Endothelial cell of umbilical vein (primary cell): ENCODE measurements at regions not wholly inside any gene's neighbourhood (a gene's known extent, or its start where the extent isn't known, plus 50 kb on each side); places are given as distances from the start of the nearest gene placed in this dataset.

Source experiments
- BruUV-seq: library from RNA; stranded (reverse); fragments of 400-500 nt; replicated peaks from 2 replicates; lab custom pipeline; 2021; lab: Mats Ljungman, UMichigan
- CTCF ChIA-PET: fragments of 300-600, 350-600 bp; sonication (Branson Sonifier 250); formaldehyde crosslinking; loops from one replicate; lab custom pipeline; 2021; ENCODE audit warnings: antibody characterized with exemption, inconsistent platforms; lab: Charles Lee
- POLR2A ChIA-PET: fragments of 300-600, 350-600 bp; sonication (Branson Sonifier 250); formaldehyde crosslinking; loops from one replicate; lab custom pipeline; 2021; ENCODE audit warnings: antibody characterized with exemption, inconsistent platforms; lab: Charles Lee
- DNase-seq: peaks from one replicate; pipeline ENCODE4 v3.0.0-alpha.2; 2011; ENCODE audit warnings: low read depth, low spot score
- FAIRE-seq: peaks from 2 replicates; lab custom pipeline; 2011; peaks lifted over from hg19 to GRCh38; lab: Jason Lieb, UNC
- H2AFZ ChIP-seq: 2 replicates; pipeline ENCODE4 v1.6.0; 2012; ENCODE audit warnings: low read depth, low read length, control low read depth, inconsistent platforms
- H3K27ac ChIP-seq: 2 replicates; pipeline ENCODE4 v1.5.1; 2011; ENCODE audit warnings: low read depth, mild to moderate bottlenecking, control low read depth, low read length, moderate library complexity; ENCODE audit not compliant: insufficient read depth
- H3K27me3 ChIP-seq, 2 experiments: 2 replicates each; pipeline versions ENCODE4 v1.6.0 to v1.6.1; 2011; ENCODE audit warnings: low read length in 2 of 2, mixed read lengths in 1 of 2; ENCODE audit not compliant: control insufficient read depth in 2 of 2, insufficient read depth in 2 of 2
- H3K36me3 ChIP-seq, 2 experiments: 2 replicates in 1 of 2; 3 replicates in 1 of 2; pipeline ENCODE4 v1.5.1; 2011; ENCODE audit warnings: low read length in 2 of 2, mild to moderate bottlenecking in 1 of 2, moderate library complexity in 1 of 2; ENCODE audit not compliant: control insufficient read depth in 2 of 2, insufficient read depth in 2 of 2; ENCODE audit errors: extremely low read depth in 1 of 2
- H3K4me1 ChIP-seq: 3 replicates; pipeline ENCODE4 v1.5.1; 2011; ENCODE audit warnings: mild to moderate bottlenecking, low read length; ENCODE audit not compliant: control insufficient read depth, insufficient read depth; ENCODE audit errors: extremely low read depth
- H3K4me2 ChIP-seq: 2 replicates; pipeline ENCODE4 v1.6.1; 2011; ENCODE audit warnings: low read length, control low read depth, mixed read lengths; ENCODE audit not compliant: insufficient read depth
- H3K4me3 ChIP-seq, 3 experiments: fragments of 200-600 bp in 1 of 3; sonication (generic), shearing (Covaris generic) in 1 of 3; replicated peaks in 1 of 3; 2 replicates each; pipeline ENCODE4 v1.5.1; 2011 to 2016; ENCODE audit warnings: control low read depth in 3 of 3, low read length in 3 of 3, mild to moderate bottlenecking in 2 of 3, inconsistent platforms in 1 of 3, low read depth in 1 of 3, moderate library complexity in 1 of 3; ENCODE audit not compliant: insufficient read depth in 1 of 3
- H3K79me2 ChIP-seq: 2 replicates; pipeline ENCODE4 v1.6.0; 2012; ENCODE audit warnings: low read length, inconsistent platforms; ENCODE audit not compliant: control insufficient read depth, insufficient read depth
- H3K9ac ChIP-seq: replicated peaks from 2 replicates; pipeline ENCODE3; 2011; ENCODE audit warnings: low read length, control low read depth; ENCODE audit not compliant: insufficient read depth; ENCODE audit errors: extremely low read depth
- H3K9me1 ChIP-seq: replicated peaks from 3 replicates; pipeline ENCODE4 v1.6.0; 2011; ENCODE audit warnings: mild to moderate bottlenecking, low read length; ENCODE audit not compliant: control insufficient read depth, insufficient read depth; ENCODE audit errors: extremely low read depth
- H3K9me3 ChIP-seq: replicated peaks from 2 replicates; pipeline ENCODE4 v1.5.1; 2012; ENCODE audit warnings: low read length, inconsistent platforms; ENCODE audit not compliant: control insufficient read depth, insufficient read depth
- H4K20me1 ChIP-seq: replicated peaks from 2 replicates; pipeline ENCODE3; 2011; ENCODE audit warnings: mild to moderate bottlenecking, low read length; ENCODE audit not compliant: control insufficient read depth, insufficient read depth; ENCODE audit errors: extremely low read depth
- EZH2 ChIP-seq: IDR thresholded peaks from 2 replicates; pipeline ENCODE4 v1.6.1; 2012; ENCODE audit warnings: borderline replicate concordance, low read depth, mild to moderate bottlenecking, moderate library complexity, low read length, inconsistent platforms; ENCODE audit not compliant: severe bottlenecking
- FOS ChIP-seq: IDR thresholded peaks from 2 replicates; pipeline ENCODE4 v1.6.1; 2011; ENCODE audit warnings: mild to moderate bottlenecking, low read length, moderate library complexity, borderline replicate concordance; ENCODE audit not compliant: insufficient read depth
- GATA2 ChIP-seq: IDR thresholded peaks from 2 replicates; pipeline ENCODE4 v1.7.0; 2011; ENCODE audit warnings: low read depth, mild to moderate bottlenecking, moderate library complexity, mixed read lengths, low read length; ENCODE audit not compliant: insufficient read length, insufficient read depth
- JUN ChIP-seq: IDR thresholded peaks from 2 replicates; pipeline ENCODE4 v1.6.1; 2011; ENCODE audit warnings: borderline replicate concordance, low read depth; ENCODE audit not compliant: insufficient read length, insufficient read depth
- MAX ChIP-seq: IDR thresholded peaks from 2 replicates; pipeline ENCODE4 v1.6.1; 2011; ENCODE audit not compliant: insufficient read depth, insufficient read length
- MYC ChIP-seq: IDR thresholded peaks from one replicate; pipeline ENCODE4 v1.6.1; 2011; ENCODE audit warnings: mild to moderate bottlenecking, low read depth, low read length
- POLR2A ChIP-seq: IDR thresholded peaks from 2 replicates; pipeline ENCODE4 v1.6.1; 2012; ENCODE audit warnings: low read depth, mild to moderate bottlenecking, control low read depth, low read length
- POLR2AphosphoS5 ChIP-seq: IDR thresholded peaks from 2 replicates; pipeline ENCODE4 v1.6.1; 2012; ENCODE audit warnings: low read depth, mild to moderate bottlenecking, control low read depth, low read length, moderate library complexity; ENCODE audit not compliant: insufficient read depth
- dilution Hi-C: fragments of 300-500 bp; cut with MboI; formaldehyde crosslinking; loops from one replicate; pipeline ENCODE4 v1.15.0; 2019; ENCODE audit warnings: low sequenced_read_pairs; ENCODE audit not compliant: extremely low pct_ligation_motif_present
- intact Hi-C: fragments of 100-400 bp; cut with micrococcal nuclease; formaldehyde crosslinking; loops from one replicate; pipeline ENCODE4 v1.10.0; 2022
- TF ChIP-seq, protein P1 (sequence below), 2 donors: IDR thresholded peaks; 1 replicate in 1 of 2; 2 replicates in 1 of 2; pipeline ENCODE4 v1.5.1; 2011; ENCODE audit warnings: low read length in 2 of 2, mild to moderate bottlenecking in 2 of 2, moderate library complexity in 2 of 2, control low read depth in 1 of 2, inconsistent platforms in 1 of 2, low read depth in 1 of 2; ENCODE audit not compliant: insufficient read depth in 1 of 2; ENCODE audit errors: extremely low read depth in 1 of 2

DNA sequence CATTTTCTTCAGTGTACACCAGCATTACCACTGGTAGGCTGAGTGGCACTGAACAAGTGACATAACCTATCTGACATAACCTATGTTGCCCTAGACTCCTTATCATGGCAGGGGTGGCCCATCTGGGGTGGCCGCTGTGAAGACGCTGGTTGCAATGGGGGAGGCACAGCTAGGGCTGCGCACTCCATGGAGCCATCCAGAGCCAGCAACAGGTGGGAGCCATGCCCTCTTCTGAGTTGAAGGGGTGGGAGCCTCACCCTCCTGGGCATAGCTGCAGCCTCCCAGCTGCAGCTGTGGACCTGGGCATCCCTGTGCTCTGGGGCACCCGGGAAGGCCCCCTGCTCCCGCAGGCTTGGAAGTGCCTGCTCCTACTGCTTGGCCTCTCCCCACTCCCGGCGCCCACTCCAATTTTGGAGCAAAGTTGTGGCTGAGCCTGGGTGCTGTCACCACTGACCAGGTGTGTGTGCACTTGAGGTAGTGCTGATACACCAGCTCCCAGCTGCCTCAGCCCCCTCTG, 52.4 kb upstream of the NTPCR start:
- Histone ChIP-seq H3K79me2 (no peaks in the 10 kb centered on the region), H3K4me2 (no peak overlapping the region), H3K9ac (no peak overlapping the region), H3K4me3 (no peak overlapping the region), H4K20me1 (no peaks in the 10 kb centered on the region), H3K9me3 (no peaks in the 10 kb centered on the region), H3K27ac (no peak overlapping the region), H3K36me3 (no peaks in the 10 kb centered on the region), H2AFZ (no peak overlapping the region), H3K9me1 (no peaks in the 10 kb centered on the region), H3K27me3 (no peaks in the 10 kb centered on the region), H3K4me1 (no peaks in the 10 kb centered on the region)
- ChIA-PET POLR2A (no interaction called here), CTCF (no interaction called here)
- dilution Hi-C loops = no loop called here
- BruUV-seq = no TSS peak
- FAIRE-seq (no peak), DNase-seq (no peak)
- intact Hi-C loops = no loop called here
- TF ChIP-seq MAX (no peak), GATA2 (no peak), POLR2AphosphoS5 (no peak), JUN (no peak), FOS (no peak), MYC (no peak), EZH2 (no peak), POLR2A (no peak)
- TF ChIP-seq, protein P1, sequence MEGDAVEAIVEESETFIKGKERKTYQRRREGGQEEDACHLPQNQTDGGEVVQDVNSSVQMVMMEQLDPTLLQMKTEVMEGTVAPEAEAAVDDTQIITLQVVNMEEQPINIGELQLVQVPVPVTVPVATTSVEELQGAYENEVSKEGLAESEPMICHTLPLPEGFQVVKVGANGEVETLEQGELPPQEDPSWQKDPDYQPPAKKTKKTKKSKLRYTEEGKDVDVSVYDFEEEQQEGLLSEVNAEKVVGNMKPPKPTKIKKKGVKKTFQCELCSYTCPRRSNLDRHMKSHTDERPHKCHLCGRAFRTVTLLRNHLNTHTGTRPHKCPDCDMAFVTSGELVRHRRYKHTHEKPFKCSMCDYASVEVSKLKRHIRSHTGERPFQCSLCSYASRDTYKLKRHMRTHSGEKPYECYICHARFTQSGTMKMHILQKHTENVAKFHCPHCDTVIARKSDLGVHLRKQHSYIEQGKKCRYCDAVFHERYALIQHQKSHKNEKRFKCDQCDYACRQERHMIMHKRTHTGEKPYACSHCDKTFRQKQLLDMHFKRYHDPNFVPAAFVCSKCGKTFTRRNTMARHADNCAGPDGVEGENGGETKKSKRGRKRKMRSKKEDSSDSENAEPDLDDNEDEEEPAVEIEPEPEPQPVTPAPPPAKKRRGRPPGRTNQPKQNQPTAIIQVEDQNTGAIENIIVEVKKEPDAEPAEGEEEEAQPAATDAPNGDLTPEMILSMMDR (IDR thresholded peaks at IDR 0.05; ENCODE audit: extremely low read depth in 1 of 2, insufficient read depth in 1 of 2, low read depth in 1 of 2, low read length in 2 of 2) = no peak
